ENCODE measurements at regions not wholly inside any gene's neighbourhood (a gene's known extent, or its start where the extent isn't known, plus 50 kb on each side); places are given as distances from the start of the nearest gene placed in this dataset.
"Not testable (repeated sequence)": the region's sequence is repeated elsewhere in the genome, so short reads cannot be mapped to it uniquely, and the experiment has no call there.

- Histone ChIP-seq H3K9me3 (no peaks in the 10 kb centered on the region), H3K4me2 (peak overlapping the region; percentile 62), H3K4me3 (no peak overlapping the region), H3K27ac (peak overlapping the region; percentile 55 to 75), H3K4me1 (peaks cover 15% of the 10 kb centered on the region)
- peak; percentile 72 for FAIRE-seq
- peak; percentile 56 to 63 for DNase-seq (ENCODE audit: low read depth in 1 of 2, low spot score in 1 of 2)
- POLR2A ChIA-PET: interaction anchor here (0.6 kb wide), 2 partner anchors 1587 to 1934 kb away, joined by 4 read pairs; no protein-coding TSS in a partner anchor
- TF ChIP-seq NFE2L2 (conservative IDR thresholded peaks at IDR 0.05; ENCODE audit: low read length): 0 out of 2 replicates have a peak, but pooled peaks have one; percentile 38
- peak; percentile 12; the same call in 1 of the 2 replicates for TF ChIP-seq GATA3 (IDR thresholded peaks at IDR 0.05; ENCODE audit: borderline replicate concordance)
- TF ChIP-seq MAX (IDR thresholded peaks at IDR 0.05): peak; percentile 70
- no peak for TF ChIP-seq HES2 (IDR thresholded peaks at IDR 0.05)
- TF ChIP-seq JUNB (IDR thresholded peaks at IDR 0.05): peak; percentile 26; the same call in 1 of the 2 replicates
- TF ChIP-seq FOSL2 (IDR thresholded peaks at IDR 0.05): peak; percentile 48
- TF ChIP-seq FOSL2 (CRISPR knock-in tag; IDR thresholded peaks at IDR 0.05): peak; percentile 76
- TF ChIP-seq POLR2A (IDR thresholded peaks at IDR 0.05; ENCODE audit: low read length): no peak
- TF ChIP-seq CEBPB (IDR thresholded peaks at IDR 0.05): peak in 1 of 2 experiments; percentile 18; a peak in 1 of 4 replicates
- peak; percentile 99 for TF ChIP-seq MAFK (IDR thresholded peaks at IDR 0.05; ENCODE audit: partially characterized antibody)
- peak; percentile 87 to 90 for ATAC-seq
- 14% methylated on average over 18 of the region's 18 CpGs for WGBS (ENCODE audit: missing lambda C conversion rate)
- CTCF ChIA-PET: interaction anchor here (0.8 to 1.9 kb wide), 7 partner anchors 8 to 260 kb away, joined by 3 to 8 read pairs (median 4); no protein-coding TSS in a partner anchor
These were observed 103.0 kb upstream of the CARD11 start for GRCh38 chr7:3146571-3147226.

- FAIRE-seq; ATAC-seq; DNase-seq (ENCODE audit: low read depth in 1 of 2, low spot score in 1 of 2); H3K9me3 ChIP-seq; H3K4me2 ChIP-seq; H3K4me3 ChIP-seq; CTCF ChIA-PET; POLR2A ChIA-PET; H3K27ac ChIP-seq: not testable (repeated sequence)
- WGBS (ENCODE audit: missing lambda C conversion rate): 43% methylated on average over 4 of the region's 4 CpGs
- peaks cover 15% of the 10 kb centered on the region for H3K4me1 ChIP-seq
These were observed 104.8 kb upstream of the CARD11 start for GRCh38 chr7:3148471-3148870.

GRCh38 chr7:3149231-3149995 is 105.7 kb upstream of the CARD11 start:
- Histone ChIP-seq H3K4me1 (peaks cover 15% of the 10 kb centered on the region), H3K9me3 (no peaks in the 10 kb centered on the region), H3K4me2 (no peak overlapping the region), H3K4me3 (no peak overlapping the region), H3K27ac (peak overlapping the region in 1 of 2 experiments; percentile 19; a peak in 1 of 6 replicates)
- TF ChIP-seq KDM1A (IDR thresholded peaks at IDR 0.05; ENCODE audit: low read depth) (no peak), MYC (IDR thresholded peaks at IDR 0.05; ENCODE audit: borderline replicate concordance, low read length) (no peak), HMGXB4 (CRISPR knock-in tag; IDR thresholded peaks at IDR 0.05; ENCODE audit: borderline replicate concordance) (no peak), HEYL (CRISPR knock-in tag; IDR thresholded peaks at IDR 0.05) (no peak), HDAC2 (IDR thresholded peaks at IDR 0.05) (no peak), TFCP2L1 (CRISPR knock-in tag; IDR thresholded peaks at IDR 0.05) (no peak), MAZ (IDR thresholded peaks at IDR 0.05; ENCODE audit: borderline replicate concordance, low read depth, low read length) (no peak), USF2 (IDR thresholded peaks at IDR 0.05) (no peak), EP300 (IDR thresholded peaks at IDR 0.05) (no peak)
- POLR2A ChIA-PET: no interaction called here
- CTCF ChIA-PET: interaction anchor here (0.7 to 1.9 kb wide), 3 partner anchors 263 to 796 kb away, joined by 3 to 6 read pairs (median 5); no protein-coding TSS in a partner anchor
- no peak for FAIRE-seq
- no peak for ATAC-seq
- 64% methylated on average over 12 of the region's 13 CpGs for WGBS (ENCODE audit: missing lambda C conversion rate)
- no peak for DNase-seq (ENCODE audit: low read depth in 1 of 2, low spot score in 1 of 2)

All from A549 (cell line).